Right lobe of liver (tissue), 6 donors: ENCODE measurements at regions not wholly inside any gene's neighbourhood (a gene's known extent, or its start where the extent isn't known, plus 50 kb on each side); places are given as distances from the start of the nearest gene placed in this dataset.
"Not testable (repeated sequence)": the region's sequence is repeated elsewhere in the genome, so short reads cannot be mapped to it uniquely, and the experiment has no call there.

Experiments used
- ATAC-seq, 4 donors: fragments of 200-7000 bp; cut with Tn5 transposase; one replicate each; pipeline ENCODE4 v1.9.1; 2020; ENCODE audit warnings: mild to moderate bottlenecking in 4 of 4, moderate library complexity in 4 of 4
- DNase-seq, 3 donors: peaks; one replicate each; pipeline ENCODE4 v3.0.0-alpha.2; 2020
- H3K27ac ChIP-seq, 3 donors: fragments of 200-600 bp; one replicate each; pipeline ENCODE4 v1.8.0; 2022
- H3K27me3 ChIP-seq, 2 donors: fragments of 200-600 bp; one replicate each; pipeline ENCODE4 v1.8.0; 2022
- H3K36me3 ChIP-seq, 4 donors: fragments of 200-600 bp; sonication (generic) in 1 of 4; one replicate each; pipeline versions ENCODE4 v1.5.1 to v1.8.0; 2017 to 2022; ENCODE audit warnings: control low read depth in 1 of 4
- H3K4me1 ChIP-seq, 4 donors: fragments of 200-600 bp; sonication (generic) in 1 of 4; one replicate each; pipeline versions ENCODE4 v1.5.1 to v1.8.0; 2017 to 2022; ENCODE audit warnings: control low read depth in 1 of 4
- H3K4me3 ChIP-seq, 3 donors: fragments of 200-600 bp; one replicate each; pipeline ENCODE4 v1.8.0; 2022
- H3K9me3 ChIP-seq, 4 donors: fragments of 200-600 bp; sonication (generic) in 1 of 4; one replicate each; pipeline versions ENCODE4 v1.5.1 to v1.8.0; 2017 to 2022; ENCODE audit warnings: control low read depth in 1 of 4
- CTCF ChIP-seq, 4 donors: fragments of 200-600 bp in 3 of 4; fragments of 450-650 bp in 1 of 4; IDR thresholded peaks; one replicate each; pipeline versions ENCODE4 v1.5.1 to v1.8.0; 2016 to 2022; ENCODE audit warnings: antibody characterized with exemption in 4 of 4, mild to moderate bottlenecking in 2 of 4
- POLR2A ChIP-seq: fragments of 450-650 bp; IDR thresholded peaks from one replicate; pipeline ENCODE4 v1.6.1; 2017; ENCODE audit warnings: antibody characterized with exemption, mild to moderate bottlenecking
- WGBS: methylation state at CpG from one replicate; pipeline ENCODE4 v1.1.6; 2018; ENCODE audit warnings: low coverage, low lambda C conversion rate; ENCODE audit not compliant: insufficient coverage; ENCODE audit errors: missing lambda C conversion rate; 5-methylcytosine and 5-hydroxymethylcytosine counted together
- intact Hi-C, 2 donors: fragments of 100-400 bp; cut with DNase I; formaldehyde crosslinking; loops; one replicate each; pipeline versions ENCODE4 v1.11.2 to v1.14.1; 2022
- donor health status: DM: no; HTN: yes; CAD: no.
- donor health status: DM: no; HTN: no; CAD: no.
- donor health status: DM: no; HTN: no; CAD: no.
- donor health status: DM: no; HTN: yes; CAD: no.
- donor health status: DM: no; HTN: yes; CAD: no.

- intact Hi-C loops: no loop called here
- DNase-seq (no peak), ATAC-seq (no peak)
- TF ChIP-seq CTCF (IDR thresholded peaks at IDR 0.05): no peak
- WGBS: 61% methylated on average over 8 of the region's 8 CpGs
- H3K27ac ChIP-seq: no peak overlapping the region
- H3K4me1 ChIP-seq: no peaks in the 10 kb centered on the region
- H3K4me3 ChIP-seq: no peak overlapping the region
- no peaks in the 10 kb centered on the region for H3K36me3 ChIP-seq
- H3K27me3 ChIP-seq: no peaks in the 10 kb centered on the region
- no peaks in the 10 kb centered on the region for H3K9me3 ChIP-seq
Observed at GRCh38 chr5:17127743-17128231, 89.6 kb upstream of the BASP1 start.

GRCh38 chr5:17129093-17129849 is 88.2 kb upstream of the BASP1 start:
- H3K36me3 ChIP-seq: no peaks in the 10 kb centered on the region
- no peaks in the 10 kb centered on the region for H3K4me1 ChIP-seq
- peak overlapping the region in 2 of 3 donors; percentile 3 to 23 for H3K27ac ChIP-seq
- no peaks in the 10 kb centered on the region for H3K9me3 ChIP-seq
- peak in 2 of 4 donors; percentile 13 to 18 for ATAC-seq
- intact Hi-C loops: no loop called here
- H3K27me3 ChIP-seq: no peaks in the 10 kb centered on the region
- DNase-seq: no peak
- 40% methylated on average over 13 of the region's 14 CpGs for WGBS
- TF ChIP-seq POLR2A: no peak
- TF ChIP-seq CTCF (IDR thresholded peaks at IDR 0.05): no peak
- H3K4me3 ChIP-seq: no peak overlapping the region

- WGBS: 48% methylated on average over 9 of the region's 9 CpGs
- intact Hi-C loops, H3K9me3 ChIP-seq: not testable (repeated sequence)
Observed at GRCh38 chr5:17130302-17130701, 87.1 kb upstream of the BASP1 start.

GRCh38 chr5:17132444-17133083 is 84.9 kb upstream of the BASP1 start:
- no peaks in the 10 kb centered on the region for H3K9me3 ChIP-seq
- DNase-seq (no peak), ATAC-seq (peak; percentile 49 to 66 (median 52))
- H3K27ac ChIP-seq: no peak overlapping the region
- H3K4me1 ChIP-seq: no peaks in the 10 kb centered on the region
- H3K36me3 ChIP-seq: no peaks in the 10 kb centered on the region
- no peaks in the 10 kb centered on the region for H3K27me3 ChIP-seq
- intact Hi-C loops: no loop called here
- no peak overlapping the region for H3K4me3 ChIP-seq
- 38% methylated on average over 4 of the region's 4 CpGs for WGBS
- TF ChIP-seq POLR2A: no peak
- peak; percentile 58 to 71 (median 64) for TF ChIP-seq CTCF (IDR thresholded peaks at IDR 0.05)

More at GRCh38 chr5:17130302-17130701, 87.1 kb upstream of the BASP1 start:
- H3K4me1 ChIP-seq, H3K4me3 ChIP-seq, ATAC-seq, H3K27me3 ChIP-seq, DNase-seq, H3K36me3 ChIP-seq: not testable (repeated sequence)
- peak overlapping the region in 1 of 3 donors; percentile 23 for H3K27ac ChIP-seq

- intact Hi-C loops: no loop called here
- ATAC-seq (no peak), DNase-seq (no peak)
- Histone ChIP-seq H3K9me3 (no peaks in the 10 kb centered on the region), H3K4me3 (no peak overlapping the region), H3K27ac (no peak overlapping the region), H3K36me3 (no peaks in the 10 kb centered on the region), H3K4me1 (no peaks in the 10 kb centered on the region), H3K27me3 (no peaks in the 10 kb centered on the region)
- no peak for TF ChIP-seq POLR2A
- TF ChIP-seq CTCF (IDR thresholded peaks at IDR 0.05): no peak
- 74% methylated on average over 3 of the region's 3 CpGs for WGBS
Observed at GRCh38 chr5:17135050-17135449, 82.4 kb upstream of the BASP1 start.
